Thoracic aorta (tissue), 2 donors: ENCODE measurements at regions not wholly inside any gene's neighbourhood (a gene's known extent, or its start where the extent isn't known, plus 50 kb on each side); places are given as distances from the start of the nearest gene placed in this dataset.

ENCODE experiments used
- ATAC-seq: fragments of 150-250 bp; one replicate; pipeline ENCODE4 v1.8.0; 2017; ENCODE audit warnings: low read depth; ENCODE audit not compliant: insufficient number of reproducible peaks, low FRiP score
- DNase-seq: peaks from one replicate; pipeline ENCODE4 v3.0.0-alpha.2; 2020; ENCODE audit warnings: low spot score
- H3K27ac ChIP-seq, 2 donors: fragments of 200-600 bp; sonication (generic); 1 replicate in 1 of 2; 2 replicates in 1 of 2; pipeline ENCODE4 v1.5.1; 2016; ENCODE audit warnings: mild to moderate bottlenecking in 2 of 2, moderate library complexity in 2 of 2
- H3K27me3 ChIP-seq: fragments of 200-600 bp; sonication (generic); replicated peaks from 2 replicates; pipeline ENCODE4 v1.6.0; 2016; ENCODE audit warnings: mild to moderate bottlenecking; ENCODE audit not compliant: insufficient read depth
- H3K36me3 ChIP-seq: fragments of 200-600 bp; sonication (generic); one replicate; pipeline ENCODE4 v1.5.1; 2016
- H3K4me1 ChIP-seq, 2 donors: fragments of 200-600 bp; sonication (generic); 1 replicate in 1 of 2; 2 replicates in 1 of 2; pipeline versions ENCODE4 v1.5.1 to v1.6.0; 2016; ENCODE audit warnings: low read depth in 2 of 2, mild to moderate bottlenecking in 1 of 2; ENCODE audit not compliant: control insufficient read depth in 1 of 2
- H3K4me3 ChIP-seq: fragments of 200-600 bp; sonication (generic); 2 replicates; pipeline ENCODE4 v1.5.1; 2016; ENCODE audit warnings: mild to moderate bottlenecking
- H3K9me3 ChIP-seq: fragments of 200-600 bp; sonication (generic); 2 replicates; pipeline ENCODE4 v1.5.1; 2016
- TF ChIP-seq, protein P1 (sequence below): fragments of 200-600 bp; sonication (generic); IDR thresholded peaks from one replicate; pipeline ENCODE4 v1.5.1; 2019; ENCODE audit warnings: antibody characterized with exemption

DNA sequence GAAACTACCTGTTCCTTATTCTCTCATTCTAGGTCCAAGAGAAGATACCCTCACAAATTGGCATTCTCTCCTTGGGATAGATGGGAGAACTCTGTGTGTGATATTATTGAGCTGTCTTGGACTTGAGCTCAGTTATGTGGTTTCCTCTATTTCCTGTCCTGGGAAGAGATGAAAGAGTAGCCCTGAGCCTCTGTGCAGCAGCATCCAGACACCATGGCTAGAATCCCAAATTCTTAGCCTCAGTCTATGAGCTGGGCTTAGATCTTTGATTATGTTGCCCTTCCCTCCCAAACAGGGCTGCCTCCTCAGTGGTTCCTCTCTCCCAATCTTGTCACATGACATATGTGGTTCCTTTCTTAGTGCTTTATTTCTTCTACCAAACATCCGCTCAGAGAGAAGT, 290.7 kb downstream of the SPRY2 start:
- Histone ChIP-seq H3K4me1 (peaks cover 17 to 30% of the 10 kb centered on the region in 2 donors), H3K9me3 (no peaks in the 10 kb centered on the region), H3K27ac (no peak overlapping the region), H3K27me3 (no peaks in the 10 kb centered on the region), H3K36me3 (no peaks in the 10 kb centered on the region), H3K4me3 (no peak overlapping the region)
- DNase-seq (no peak), ATAC-seq (no peak)
- TF ChIP-seq, protein P1, sequence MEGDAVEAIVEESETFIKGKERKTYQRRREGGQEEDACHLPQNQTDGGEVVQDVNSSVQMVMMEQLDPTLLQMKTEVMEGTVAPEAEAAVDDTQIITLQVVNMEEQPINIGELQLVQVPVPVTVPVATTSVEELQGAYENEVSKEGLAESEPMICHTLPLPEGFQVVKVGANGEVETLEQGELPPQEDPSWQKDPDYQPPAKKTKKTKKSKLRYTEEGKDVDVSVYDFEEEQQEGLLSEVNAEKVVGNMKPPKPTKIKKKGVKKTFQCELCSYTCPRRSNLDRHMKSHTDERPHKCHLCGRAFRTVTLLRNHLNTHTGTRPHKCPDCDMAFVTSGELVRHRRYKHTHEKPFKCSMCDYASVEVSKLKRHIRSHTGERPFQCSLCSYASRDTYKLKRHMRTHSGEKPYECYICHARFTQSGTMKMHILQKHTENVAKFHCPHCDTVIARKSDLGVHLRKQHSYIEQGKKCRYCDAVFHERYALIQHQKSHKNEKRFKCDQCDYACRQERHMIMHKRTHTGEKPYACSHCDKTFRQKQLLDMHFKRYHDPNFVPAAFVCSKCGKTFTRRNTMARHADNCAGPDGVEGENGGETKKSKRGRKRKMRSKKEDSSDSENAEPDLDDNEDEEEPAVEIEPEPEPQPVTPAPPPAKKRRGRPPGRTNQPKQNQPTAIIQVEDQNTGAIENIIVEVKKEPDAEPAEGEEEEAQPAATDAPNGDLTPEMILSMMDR: no peak

DNA sequence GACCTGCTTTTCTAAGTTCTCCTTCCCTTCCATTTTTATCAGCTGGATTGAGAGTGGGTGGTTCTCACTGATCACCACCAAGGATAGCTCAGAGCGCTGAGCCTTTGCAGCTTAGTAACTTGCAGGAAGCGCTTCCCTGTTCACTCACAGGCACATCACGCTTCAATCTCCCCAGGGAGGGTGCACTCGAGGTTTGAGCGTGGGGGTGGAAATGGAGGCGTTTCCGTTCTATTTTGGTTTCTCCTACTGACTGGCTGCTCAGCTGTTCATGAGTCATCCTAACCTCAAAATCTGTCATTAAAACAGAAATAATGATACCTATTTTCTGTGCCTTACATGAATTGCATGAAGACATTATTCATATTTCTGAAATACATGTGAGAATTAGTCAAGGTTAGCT, 292.1 kb downstream of the SPRY2 start:
- TF ChIP-seq, protein P1: no peak
- H3K9me3 ChIP-seq: no peaks in the 10 kb centered on the region
- H3K4me1 ChIP-seq: peaks cover 17 to 30% of the 10 kb centered on the region in 2 donors
- ATAC-seq (peak; percentile 87), DNase-seq (peak; percentile 85)
- H3K4me3 ChIP-seq: peak overlapping the region; percentile 36
- H3K27me3 ChIP-seq: no peaks in the 10 kb centered on the region
- no peaks in the 10 kb centered on the region for H3K36me3 ChIP-seq
- peak overlapping the region; percentile 53 for H3K27ac ChIP-seq

GRCh38 chr13:80048030-80048429, 292.9 kb downstream of the SPRY2 start:
- no peaks in the 10 kb centered on the region for H3K36me3 ChIP-seq
- H3K4me3 ChIP-seq: no peak overlapping the region
- no peak for ATAC-seq
- H3K4me1 ChIP-seq: peaks cover 17 to 30% of the 10 kb centered on the region in 2 donors
- H3K27me3 ChIP-seq: no peaks in the 10 kb centered on the region
- no peaks in the 10 kb centered on the region for H3K9me3 ChIP-seq
- no peak for DNase-seq
- TF ChIP-seq, protein P1: no peak
- H3K27ac ChIP-seq: peak overlapping the region in 1 of 2 donors; percentile 53

DNA sequence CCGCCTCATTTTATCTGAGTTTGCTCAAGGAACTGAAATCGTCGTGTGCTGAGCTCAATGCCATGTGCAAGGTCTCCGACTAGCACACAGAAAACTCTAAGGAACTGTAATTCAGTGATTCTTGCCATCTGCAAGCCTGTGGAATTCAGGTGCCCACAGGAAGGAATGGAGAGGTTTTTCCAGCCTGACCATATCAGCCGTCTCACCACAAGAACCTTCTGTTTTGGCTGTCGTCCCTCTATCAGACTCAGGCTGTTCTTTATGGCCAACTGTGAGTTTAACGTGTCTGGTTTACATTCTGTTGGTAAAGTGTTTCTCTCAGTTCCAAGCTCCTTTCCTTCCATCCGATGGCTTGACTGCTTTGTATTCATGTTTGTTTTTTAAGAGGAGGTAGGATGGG, 293.5 kb downstream of the SPRY2 start:
- ATAC-seq (no peak), DNase-seq (no peak)
- Histone ChIP-seq H3K4me3 (no peak overlapping the region), H3K4me1 (peaks cover 17 to 30% of the 10 kb centered on the region in 2 donors), H3K9me3 (no peaks in the 10 kb centered on the region), H3K36me3 (no peaks in the 10 kb centered on the region), H3K27me3 (no peaks in the 10 kb centered on the region), H3K27ac (peak overlapping the region in 1 of 2 donors; percentile 53)
- TF ChIP-seq, protein P1: no peak

- Histone ChIP-seq H3K4me1 (peaks cover 0 to 6% of the 10 kb centered on the region in 2 donors), H3K4me3 (no peak overlapping the region), H3K27ac (no peak overlapping the region), H3K27me3 (no peaks in the 10 kb centered on the region), H3K9me3 (no peaks in the 10 kb centered on the region), H3K36me3 (no peaks in the 10 kb centered on the region)
- no peak for ATAC-seq
- TF ChIP-seq, protein P1: no peak
- DNase-seq: no peak
These were observed 300.0 kb downstream of the SPRY2 start for GRCh38 chr13:80040981-80041317.
